ENCODE measurements at regions not wholly inside any gene's neighbourhood (a gene's known extent, or its start where the extent isn't known, plus 50 kb on each side); places are given as distances from the start of the nearest gene placed in this dataset.

GRCh38 chr3:87052499-87053260, 61.7 kb upstream of the VGLL3 start:
- Histone ChIP-seq H3K36me3 (ENCODE audit: control insufficient read depth in 2 of 2, insufficient read depth in 1 of 2, low read length in 2 of 2) (no peaks in the 10 kb centered on the region), H3K4me3 (ENCODE audit: low read depth, low read length) (no peak overlapping the region), H3K9me3 (ENCODE audit: control insufficient read depth, insufficient read depth, low read depth, low read length) (no peaks in the 10 kb centered on the region), H3K27ac (ENCODE audit: extremely low read depth, low read depth, low read length) (no peak overlapping the region), H3K4me1 (ENCODE audit: control insufficient read depth, insufficient read depth, low read length) (no peaks in the 10 kb centered on the region)
- POLR2A ChIA-PET, result no interaction called here
- CTCF ChIA-PET, result no interaction called here
- TF ChIP-seq ZNF654 (tag by site-specific recombination; IDR thresholded peaks at IDR 0.05; ENCODE audit: low read depth) (peak; percentile 20; the same call in 1 of the 2 replicates), ZIC2 (tag by site-specific recombination; IDR thresholded peaks at IDR 0.05) (no peak), ZNF76 (tag by site-specific recombination; IDR thresholded peaks at IDR 0.05; ENCODE audit: borderline replicate concordance, low read depth) (no peak), ZNF488 (tag by site-specific recombination; IDR thresholded peaks at IDR 0.05) (no peak), ZNF843 (tag by site-specific recombination; IDR thresholded peaks at IDR 0.05) (no peak), ZBTB11 (tag by site-specific recombination; conservative IDR thresholded peaks at IDR 0.05; ENCODE audit: low read depth) (peak; percentile 67), ZNF138 (tag by site-specific recombination; IDR thresholded peaks at IDR 0.05; ENCODE audit: borderline replicate concordance) (no peak), ZNF266 (tag by site-specific recombination; IDR thresholded peaks at IDR 0.05; ENCODE audit: low read depth) (0 out of 2 replicates have a peak, but pooled peaks have one; percentile 32), ZFP3 (tag by site-specific recombination; IDR thresholded peaks at IDR 0.05; ENCODE audit: low read depth) (no peak), BCL11B (tag by site-specific recombination; IDR thresholded peaks at IDR 0.05; ENCODE audit: low read depth) (no peak), ZBTB7A (tag by site-specific recombination; IDR thresholded peaks at IDR 0.05; ENCODE audit: low read depth) (no peak), ZNF830 (tag by site-specific recombination; IDR thresholded peaks at IDR 0.05; ENCODE audit: low read depth) (no peak), ZNF148 (tag by site-specific recombination; IDR thresholded peaks at IDR 0.05; ENCODE audit: borderline replicate concordance) (no peak), ZNF37A (tag by site-specific recombination; IDR thresholded peaks at IDR 0.05) (no peak), ZSCAN4 (tag by site-specific recombination; IDR thresholded peaks at IDR 0.05) (no peak), ZNF664 (tag by site-specific recombination; IDR thresholded peaks at IDR 0.05) (no peak), INSM2 (tag by site-specific recombination; IDR thresholded peaks at IDR 0.05) (no peak), ZNF501 (tag by site-specific recombination; IDR thresholded peaks at IDR 0.05) (no peak)
- TF ChIP-seq, protein P1, sequence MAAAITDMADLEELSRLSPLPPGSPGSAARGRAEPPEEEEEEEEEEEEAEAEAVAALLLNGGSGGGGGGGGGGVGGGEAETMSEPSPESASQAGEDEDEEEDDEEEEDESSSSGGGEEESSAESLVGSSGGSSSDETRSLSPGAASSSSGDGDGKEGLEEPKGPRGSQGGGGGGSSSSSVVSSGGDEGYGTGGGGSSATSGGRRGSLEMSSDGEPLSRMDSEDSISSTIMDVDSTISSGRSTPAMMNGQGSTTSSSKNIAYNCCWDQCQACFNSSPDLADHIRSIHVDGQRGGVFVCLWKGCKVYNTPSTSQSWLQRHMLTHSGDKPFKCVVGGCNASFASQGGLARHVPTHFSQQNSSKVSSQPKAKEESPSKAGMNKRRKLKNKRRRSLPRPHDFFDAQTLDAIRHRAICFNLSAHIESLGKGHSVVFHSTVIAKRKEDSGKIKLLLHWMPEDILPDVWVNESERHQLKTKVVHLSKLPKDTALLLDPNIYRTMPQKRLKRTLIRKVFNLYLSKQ (tag by site-specific recombination; IDR thresholded peaks at IDR 0.05; ENCODE audit: borderline replicate concordance), result no peak
- TF ChIP-seq, protein P2, sequence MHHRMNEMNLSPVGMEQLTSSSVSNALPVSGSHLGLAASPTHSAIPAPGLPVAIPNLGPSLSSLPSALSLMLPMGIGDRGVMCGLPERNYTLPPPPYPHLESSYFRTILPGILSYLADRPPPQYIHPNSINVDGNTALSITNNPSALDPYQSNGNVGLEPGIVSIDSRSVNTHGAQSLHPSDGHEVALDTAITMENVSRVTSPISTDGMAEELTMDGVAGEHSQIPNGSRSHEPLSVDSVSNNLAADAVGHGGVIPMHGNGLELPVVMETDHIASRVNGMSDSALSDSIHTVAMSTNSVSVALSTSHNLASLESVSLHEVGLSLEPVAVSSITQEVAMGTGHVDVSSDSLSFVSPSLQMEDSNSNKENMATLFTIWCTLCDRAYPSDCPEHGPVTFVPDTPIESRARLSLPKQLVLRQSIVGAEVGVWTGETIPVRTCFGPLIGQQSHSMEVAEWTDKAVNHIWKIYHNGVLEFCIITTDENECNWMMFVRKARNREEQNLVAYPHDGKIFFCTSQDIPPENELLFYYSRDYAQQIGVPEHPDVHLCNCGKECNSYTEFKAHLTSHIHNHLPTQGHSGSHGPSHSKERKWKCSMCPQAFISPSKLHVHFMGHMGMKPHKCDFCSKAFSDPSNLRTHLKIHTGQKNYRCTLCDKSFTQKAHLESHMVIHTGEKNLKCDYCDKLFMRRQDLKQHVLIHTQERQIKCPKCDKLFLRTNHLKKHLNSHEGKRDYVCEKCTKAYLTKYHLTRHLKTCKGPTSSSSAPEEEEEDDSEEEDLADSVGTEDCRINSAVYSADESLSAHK (tag by site-specific recombination; IDR thresholded peaks at IDR 0.05), result no peak
- TF ChIP-seq, protein P3, sequence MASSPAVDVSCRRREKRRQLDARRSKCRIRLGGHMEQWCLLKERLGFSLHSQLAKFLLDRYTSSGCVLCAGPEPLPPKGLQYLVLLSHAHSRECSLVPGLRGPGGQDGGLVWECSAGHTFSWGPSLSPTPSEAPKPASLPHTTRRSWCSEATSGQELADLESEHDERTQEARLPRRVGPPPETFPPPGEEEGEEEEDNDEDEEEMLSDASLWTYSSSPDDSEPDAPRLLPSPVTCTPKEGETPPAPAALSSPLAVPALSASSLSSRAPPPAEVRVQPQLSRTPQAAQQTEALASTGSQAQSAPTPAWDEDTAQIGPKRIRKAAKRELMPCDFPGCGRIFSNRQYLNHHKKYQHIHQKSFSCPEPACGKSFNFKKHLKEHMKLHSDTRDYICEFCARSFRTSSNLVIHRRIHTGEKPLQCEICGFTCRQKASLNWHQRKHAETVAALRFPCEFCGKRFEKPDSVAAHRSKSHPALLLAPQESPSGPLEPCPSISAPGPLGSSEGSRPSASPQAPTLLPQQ (tag by site-specific recombination; IDR thresholded peaks at IDR 0.05), result no peak
